ENCODE measurements at regions not wholly inside any gene's neighbourhood (a gene's known extent, or its start where the extent isn't known, plus 50 kb on each side); places are given as distances from the start of the nearest gene placed in this dataset.
"Not testable (repeated sequence)": the region's sequence is repeated elsewhere in the genome, so short reads cannot be mapped to it uniquely, and the experiment has no call there.

GRCh38 chr10:21110358-21110757 is 213.2 kb upstream of the NEBL start:
- DNase-seq (ENCODE audit: low read depth) (no peak), FAIRE-seq (no peak)
- H3K4me3 ChIP-seq (ENCODE audit: low read depth, low read length), result no peak overlapping the region
- no peaks in the 10 kb centered on the region for H3K36me3 ChIP-seq (ENCODE audit: control insufficient read depth, insufficient read depth, low read length)
- no peak for TF ChIP-seq CTCF (IDR thresholded peaks at IDR 0.05; ENCODE audit: insufficient read depth, low read length, severe bottlenecking)
- H3K27me3 ChIP-seq (ENCODE audit: control insufficient read depth, insufficient read depth, low read length), result no peaks in the 10 kb centered on the region

- not testable (repeated sequence) for DNase-seq (ENCODE audit: low read depth); H3K36me3 ChIP-seq (ENCODE audit: control insufficient read depth, insufficient read depth, low read length); FAIRE-seq; H3K4me3 ChIP-seq (ENCODE audit: low read depth, low read length); H3K27me3 ChIP-seq (ENCODE audit: control insufficient read depth, insufficient read depth, low read length)
Observed at GRCh38 chr10:21106931-21107330, 209.8 kb upstream of the NEBL start.

- not testable (repeated sequence) for H3K36me3 ChIP-seq (ENCODE audit: control insufficient read depth, insufficient read depth, low read length); FAIRE-seq; H3K4me3 ChIP-seq (ENCODE audit: low read depth, low read length); H3K27me3 ChIP-seq (ENCODE audit: control insufficient read depth, insufficient read depth, low read length); DNase-seq (ENCODE audit: low read depth)
Observed at GRCh38 chr10:21105331-21105730, 208.2 kb upstream of the NEBL start.

GRCh38 chr10:21100871-21101514 is 203.9 kb upstream of the NEBL start:
- TF ChIP-seq CTCF (IDR thresholded peaks at IDR 0.05; ENCODE audit: insufficient read depth, low read length, severe bottlenecking), result no peak
- peak; percentile 28 for FAIRE-seq
- DNase-seq (ENCODE audit: low read depth), result peak; percentile 93

GRCh38 chr10:21100190-21100589 is 203.1 kb upstream of the NEBL start:
- no peak overlapping the region for H3K4me3 ChIP-seq (ENCODE audit: low read depth, low read length)
- no peak for FAIRE-seq
- no peak for DNase-seq (ENCODE audit: low read depth)
- H3K36me3 ChIP-seq (ENCODE audit: control insufficient read depth, insufficient read depth, low read length), result no peaks in the 10 kb centered on the region
- TF ChIP-seq CTCF (IDR thresholded peaks at IDR 0.05; ENCODE audit: insufficient read depth, low read length, severe bottlenecking), result no peak
- H3K27me3 ChIP-seq (ENCODE audit: control insufficient read depth, insufficient read depth, low read length), result no peaks in the 10 kb centered on the region

More at GRCh38 chr10:21100871-21101514, 203.9 kb upstream of the NEBL start:
- Histone ChIP-seq H3K36me3 (ENCODE audit: control insufficient read depth, insufficient read depth, low read length) (no peaks in the 10 kb centered on the region), H3K27me3 (ENCODE audit: control insufficient read depth, insufficient read depth, low read length) (no peaks in the 10 kb centered on the region), H3K4me3 (ENCODE audit: low read depth, low read length) (no peak overlapping the region)

GRCh38 chr10:21099291-21100062 is 202.4 kb upstream of the NEBL start:
- no peak for FAIRE-seq
- Histone ChIP-seq H3K36me3 (ENCODE audit: control insufficient read depth, insufficient read depth, low read length) (no peaks in the 10 kb centered on the region), H3K4me3 (ENCODE audit: low read depth, low read length) (no peak overlapping the region), H3K27me3 (ENCODE audit: control insufficient read depth, insufficient read depth, low read length) (no peaks in the 10 kb centered on the region)
- no peak for DNase-seq (ENCODE audit: low read depth)
- no peak for TF ChIP-seq CTCF (IDR thresholded peaks at IDR 0.05; ENCODE audit: insufficient read depth, low read length, severe bottlenecking)

Data from bronchial epithelial cell (primary cell).